CD4-positive, CD25-positive, alpha-beta regulatory T cell (primary cell): ENCODE measurements at regions not wholly inside any gene's neighbourhood (a gene's known extent, or its start where the extent isn't known, plus 50 kb on each side); places are given as distances from the start of the nearest gene placed in this dataset.

Experiments
- ATAC-seq, 2 donors: fragments of 150-1000 bp; cut with Tn5 transposase; one replicate each; pipeline ENCODE4 v1.10.0; 2021; ENCODE audit warnings: low read depth in 2 of 2, moderate number of reproducible peaks in 2 of 2, moderate library complexity in 1 of 2
- DNase-seq, 3 donors: peaks; one replicate each; pipeline versions ENCODE4 v3.0.0 to v3.0.0-alpha.2; 2012 to 2022; ENCODE audit warnings: mixed read lengths in 1 of 3
- H3K27ac ChIP-seq: one replicate; pipeline ENCODE4 v1.7.0; 2013; ENCODE audit warnings: mild to moderate bottlenecking, low read length; ENCODE audit not compliant: insufficient read depth, poor library complexity, severe bottlenecking
- H3K27me3 ChIP-seq: one replicate; pipeline ENCODE4 v1.7.0; 2013; ENCODE audit warnings: low read length; ENCODE audit not compliant: control insufficient read depth, insufficient read depth
- H3K36me3 ChIP-seq: one replicate; pipeline ENCODE4 v1.7.0; 2013; ENCODE audit warnings: mild to moderate bottlenecking, low read length, moderate library complexity; ENCODE audit not compliant: control insufficient read depth, insufficient read depth
- H3K4me1 ChIP-seq: 2 replicates; pipeline ENCODE4 v1.7.0; 2013; ENCODE audit warnings: mild to moderate bottlenecking, low read length; ENCODE audit not compliant: insufficient read depth, control insufficient read depth, poor library complexity, severe bottlenecking
- H3K4me3 ChIP-seq: one replicate; pipeline ENCODE4 v1.7.0; 2013; ENCODE audit warnings: low read depth, mild to moderate bottlenecking, low read length, moderate library complexity
- H3K9me3 ChIP-seq, 2 experiments: 1 replicate in 1 of 2; 2 replicates in 1 of 2; pipeline ENCODE4 v1.7.0; 2013; ENCODE audit warnings: low read length in 2 of 2, mild to moderate bottlenecking in 1 of 2, moderate library complexity in 1 of 2; ENCODE audit not compliant: control insufficient read depth in 2 of 2
- H3K27ac Mint-ChIP-seq, 3 donors: one replicate each; pipeline ENCODE4 v1.8.0; 2020 to 2022; ENCODE audit warnings: mild to moderate bottlenecking in 3 of 3, mixed read lengths in 3 of 3, moderate library complexity in 2 of 3
- H3K27me3 Mint-ChIP-seq: one replicate; pipeline ENCODE4 v1.8.0; 2022; ENCODE audit warnings: mild to moderate bottlenecking, mixed read lengths
- H3K36me3 Mint-ChIP-seq: one replicate; pipeline ENCODE4 v1.8.0; 2020; ENCODE audit warnings: mixed read lengths
- H3K4me1 Mint-ChIP-seq, 4 donors: one replicate each; pipeline ENCODE4 v1.8.0; 2020 to 2022; ENCODE audit warnings: mixed read lengths in 4 of 4, mild to moderate bottlenecking in 1 of 4
- H3K4me3 Mint-ChIP-seq, 4 donors: one replicate each; pipeline ENCODE4 v1.8.0; 2020 to 2022; ENCODE audit warnings: mild to moderate bottlenecking in 4 of 4, mixed read lengths in 4 of 4, moderate library complexity in 3 of 4
- H3K9me3 Mint-ChIP-seq, 7 donors: one replicate each; pipeline ENCODE4 v1.8.0; 2020 to 2022; ENCODE audit warnings: mixed read lengths in 7 of 7, mild to moderate bottlenecking in 3 of 7, moderate library complexity in 2 of 7

GRCh38 chr1:170274131-170274501 is 128.4 kb downstream of the NTMT2 start:
- H3K27ac Mint-ChIP-seq: no peak overlapping the region
- no peak overlapping the region for H3K4me3 ChIP-seq
- peaks cover 18% of the 10 kb centered on the region for H3K27me3 Mint-ChIP-seq
- no peaks in the 10 kb centered on the region for H3K36me3 ChIP-seq
- DNase-seq (no peak), ATAC-seq (no peak)
- no peaks in the 10 kb centered on the region for H3K4me1 Mint-ChIP-seq
- H3K27ac ChIP-seq: no peak overlapping the region
- peaks cover 0 to 3% (median 2%) of the 10 kb centered on the region in 7 donors for H3K9me3 Mint-ChIP-seq
- H3K27me3 ChIP-seq: peaks cover 7% of the 10 kb centered on the region
- H3K4me1 ChIP-seq: no peaks in the 10 kb centered on the region
- no peaks in the 10 kb centered on the region for H3K9me3 ChIP-seq
- no peaks in the 10 kb centered on the region for H3K36me3 Mint-ChIP-seq
- no peak overlapping the region for H3K4me3 Mint-ChIP-seq

- no peaks in the 10 kb centered on the region for H3K9me3 ChIP-seq
- H3K9me3 Mint-ChIP-seq: peaks cover 0 to 3% (median 2%) of the 10 kb centered on the region in 7 donors
- no peaks in the 10 kb centered on the region for H3K4me1 Mint-ChIP-seq
Observed at GRCh38 chr1:170277985-170278384, 132.2 kb downstream of the NTMT2 start.

GRCh38 chr1:170284016-170284415 is 138.3 kb downstream of the NTMT2 start:
- no peaks in the 10 kb centered on the region for H3K9me3 ChIP-seq
- H3K4me3 ChIP-seq: no peak overlapping the region
- H3K27ac ChIP-seq: no peak overlapping the region
- Mint-ChIP-seq H3K9me3 (peaks cover 0 to 8% (median 0%) of the 10 kb centered on the region in 7 donors), H3K4me1 (no peaks in the 10 kb centered on the region), H3K4me3 (no peak overlapping the region), H3K27me3 (peaks cover 17% of the 10 kb centered on the region), H3K36me3 (no peaks in the 10 kb centered on the region), H3K27ac (no peak overlapping the region)
- H3K27me3 ChIP-seq: no peaks in the 10 kb centered on the region
- H3K4me1 ChIP-seq: no peaks in the 10 kb centered on the region
- no peaks in the 10 kb centered on the region for H3K36me3 ChIP-seq
- DNase-seq (no peak), ATAC-seq (no peak)

More at GRCh38 chr1:170277985-170278384, 132.2 kb downstream of the NTMT2 start:
- no peak overlapping the region for H3K27ac Mint-ChIP-seq
- Histone ChIP-seq H3K27me3 (no peaks in the 10 kb centered on the region), H3K27ac (no peak overlapping the region), H3K4me3 (no peak overlapping the region), H3K36me3 (no peaks in the 10 kb centered on the region), H3K4me1 (no peaks in the 10 kb centered on the region)
- DNase-seq (no peak), ATAC-seq (no peak)
- no peaks in the 10 kb centered on the region for H3K36me3 Mint-ChIP-seq
- H3K27me3 Mint-ChIP-seq: peaks cover 8% of the 10 kb centered on the region
- H3K4me3 Mint-ChIP-seq: no peak overlapping the region

GRCh38 chr1:170284512-170284911 is 138.8 kb downstream of the NTMT2 start:
- Histone ChIP-seq H3K27ac (no peak overlapping the region), H3K9me3 (no peaks in the 10 kb centered on the region), H3K36me3 (no peaks in the 10 kb centered on the region), H3K4me1 (no peaks in the 10 kb centered on the region), H3K27me3 (no peaks in the 10 kb centered on the region), H3K4me3 (no peak overlapping the region)
- DNase-seq: no peak
- H3K27me3 Mint-ChIP-seq: peaks cover 20% of the 10 kb centered on the region
- H3K4me1 Mint-ChIP-seq: no peaks in the 10 kb centered on the region
- peaks cover 0 to 8% (median 0%) of the 10 kb centered on the region in 7 donors for H3K9me3 Mint-ChIP-seq
- H3K36me3 Mint-ChIP-seq: no peaks in the 10 kb centered on the region
- no peak overlapping the region for H3K4me3 Mint-ChIP-seq
- H3K27ac Mint-ChIP-seq: no peak overlapping the region
- ATAC-seq: no peak

GRCh38 chr1:170284951-170285350 is 139.2 kb downstream of the NTMT2 start:
- no peaks in the 10 kb centered on the region for H3K4me1 Mint-ChIP-seq
- no peak overlapping the region for H3K4me3 Mint-ChIP-seq
- H3K27me3 Mint-ChIP-seq: peaks cover 20% of the 10 kb centered on the region
- H3K27ac Mint-ChIP-seq: no peak overlapping the region
- no peaks in the 10 kb centered on the region for H3K4me1 ChIP-seq
- H3K36me3 Mint-ChIP-seq: no peaks in the 10 kb centered on the region
- H3K27me3 ChIP-seq: no peaks in the 10 kb centered on the region
- no peaks in the 10 kb centered on the region for H3K36me3 ChIP-seq
- ATAC-seq: no peak
- DNase-seq: no peak
- H3K9me3 ChIP-seq: no peaks in the 10 kb centered on the region
- H3K9me3 Mint-ChIP-seq: peaks cover 0 to 8% (median 0%) of the 10 kb centered on the region in 7 donors
- H3K27ac ChIP-seq: no peak overlapping the region
- H3K4me3 ChIP-seq: no peak overlapping the region

GRCh38 chr1:170288155-170288554 is 142.4 kb downstream of the NTMT2 start:
- Mint-ChIP-seq H3K27me3 (peaks cover 29% of the 10 kb centered on the region), H3K27ac (no peak overlapping the region), H3K4me1 (no peaks in the 10 kb centered on the region), H3K4me3 (no peak overlapping the region), H3K36me3 (no peaks in the 10 kb centered on the region), H3K9me3 (peaks cover 0 to 9% (median 0%) of the 10 kb centered on the region in 7 donors)
- Histone ChIP-seq H3K27ac (no peak overlapping the region), H3K27me3 (no peaks in the 10 kb centered on the region), H3K4me1 (no peaks in the 10 kb centered on the region), H3K9me3 (no peaks in the 10 kb centered on the region), H3K36me3 (no peaks in the 10 kb centered on the region), H3K4me3 (no peak overlapping the region)
- no peak for DNase-seq
- ATAC-seq: no peak

- Mint-ChIP-seq H3K36me3 (no peaks in the 10 kb centered on the region), H3K4me1 (no peaks in the 10 kb centered on the region), H3K27ac (no peak overlapping the region), H3K27me3 (peaks cover 31% of the 10 kb centered on the region), H3K9me3 (peaks cover 0 to 12% (median 0%) of the 10 kb centered on the region in 7 donors), H3K4me3 (no peak overlapping the region)
- Histone ChIP-seq H3K4me3 (no peak overlapping the region), H3K27ac (no peak overlapping the region), H3K36me3 (no peaks in the 10 kb centered on the region), H3K4me1 (no peaks in the 10 kb centered on the region), H3K9me3 (no peaks in the 10 kb centered on the region), H3K27me3 (no peaks in the 10 kb centered on the region)
- ATAC-seq: no peak
- no peak for DNase-seq
Observed at GRCh38 chr1:170290276-170290675, 144.5 kb downstream of the NTMT2 start.

- H3K27me3 Mint-ChIP-seq: peaks cover 31% of the 10 kb centered on the region
- no peaks in the 10 kb centered on the region for H3K36me3 ChIP-seq
- H3K4me3 Mint-ChIP-seq: no peak overlapping the region
- ATAC-seq (no peak), DNase-seq (no peak)
- no peak overlapping the region for H3K27ac Mint-ChIP-seq
- peaks cover 0 to 12% (median 0%) of the 10 kb centered on the region in 7 donors for H3K9me3 Mint-ChIP-seq
- no peak overlapping the region for H3K27ac ChIP-seq
- no peaks in the 10 kb centered on the region for H3K27me3 ChIP-seq
- no peaks in the 10 kb centered on the region for H3K9me3 ChIP-seq
- no peak overlapping the region for H3K4me3 ChIP-seq
- no peaks in the 10 kb centered on the region for H3K4me1 Mint-ChIP-seq
- H3K36me3 Mint-ChIP-seq: no peaks in the 10 kb centered on the region
- no peaks in the 10 kb centered on the region for H3K4me1 ChIP-seq
Observed at GRCh38 chr1:170290991-170291390, 145.2 kb downstream of the NTMT2 start.
